Smooth muscle cell of the brain vasculature (primary cell): ENCODE measurements at regions not wholly inside any gene's neighbourhood (a gene's known extent, or its start where the extent isn't known, plus 50 kb on each side); places are given as distances from the start of the nearest gene placed in this dataset.

Source experiments
- DNase-seq: peaks from one replicate; pipeline ENCODE4 v3.0.0-alpha.2; 2012; ENCODE audit warnings: low read depth, low spot score

- DNase-seq = no peak
Measured at GRCh38 chr3:21357241-21357640, 393.8 kb downstream of the ZNF385D start.

GRCh38 chr3:21356402-21356801 is 394.6 kb downstream of the ZNF385D start:
- no peak for DNase-seq

DNA sequence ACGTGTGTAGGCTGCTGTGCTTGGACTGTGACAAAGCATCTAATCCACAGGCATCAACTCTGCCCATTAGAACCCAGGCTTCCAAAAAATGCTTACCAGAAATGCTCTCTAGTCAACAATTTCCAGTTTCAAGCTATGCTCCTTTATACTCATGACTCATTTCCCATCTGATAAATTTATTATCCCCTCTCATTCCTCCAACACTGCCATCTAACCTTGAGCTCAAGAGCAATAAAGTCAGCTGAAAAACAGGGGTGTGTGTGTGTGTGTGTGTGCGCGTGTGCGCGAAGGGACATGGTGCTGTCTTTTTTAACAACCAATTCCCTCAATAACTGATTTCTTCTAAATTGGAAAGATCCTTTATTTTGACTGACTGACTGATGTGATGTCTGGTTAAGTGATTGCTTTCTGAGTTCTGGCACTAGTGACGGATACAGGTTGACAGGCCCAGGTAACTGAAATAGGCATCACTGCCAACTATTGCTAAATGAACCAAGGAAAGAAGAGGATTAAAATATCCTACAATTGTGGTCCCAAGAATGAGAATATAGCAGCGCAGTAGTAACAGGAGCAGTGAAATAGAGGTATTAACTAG is 405.5 kb downstream of the ZNF385D start:
- DNase-seq = no peak

DNA sequence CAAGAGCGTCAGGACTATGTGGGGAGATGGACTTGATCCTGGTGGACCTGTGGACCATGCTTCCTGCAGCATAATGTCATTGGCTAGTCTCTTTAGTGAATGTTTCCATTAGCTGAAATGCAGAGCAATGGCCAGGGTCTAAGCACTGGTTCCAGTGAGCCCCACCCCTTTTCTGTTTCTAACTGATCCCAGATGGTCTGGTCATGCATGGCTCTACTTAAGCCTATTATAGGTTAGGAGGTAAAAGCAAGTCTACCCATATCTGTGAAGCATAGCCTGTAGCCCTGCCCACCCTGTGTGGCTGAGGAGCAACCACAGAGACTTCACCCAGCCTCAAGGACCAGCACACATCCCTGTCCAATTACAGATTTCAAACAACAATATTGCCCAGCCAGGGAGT is 419.2 kb downstream of the ZNF385D start:
- no peak for DNase-seq

- DNase-seq = no peak
Measured at GRCh38 chr3:21331321-21331720, 419.7 kb downstream of the ZNF385D start.

GRCh38 chr3:21330293-21330692 is 420.7 kb downstream of the ZNF385D start:
- DNase-seq = no peak

DNA sequence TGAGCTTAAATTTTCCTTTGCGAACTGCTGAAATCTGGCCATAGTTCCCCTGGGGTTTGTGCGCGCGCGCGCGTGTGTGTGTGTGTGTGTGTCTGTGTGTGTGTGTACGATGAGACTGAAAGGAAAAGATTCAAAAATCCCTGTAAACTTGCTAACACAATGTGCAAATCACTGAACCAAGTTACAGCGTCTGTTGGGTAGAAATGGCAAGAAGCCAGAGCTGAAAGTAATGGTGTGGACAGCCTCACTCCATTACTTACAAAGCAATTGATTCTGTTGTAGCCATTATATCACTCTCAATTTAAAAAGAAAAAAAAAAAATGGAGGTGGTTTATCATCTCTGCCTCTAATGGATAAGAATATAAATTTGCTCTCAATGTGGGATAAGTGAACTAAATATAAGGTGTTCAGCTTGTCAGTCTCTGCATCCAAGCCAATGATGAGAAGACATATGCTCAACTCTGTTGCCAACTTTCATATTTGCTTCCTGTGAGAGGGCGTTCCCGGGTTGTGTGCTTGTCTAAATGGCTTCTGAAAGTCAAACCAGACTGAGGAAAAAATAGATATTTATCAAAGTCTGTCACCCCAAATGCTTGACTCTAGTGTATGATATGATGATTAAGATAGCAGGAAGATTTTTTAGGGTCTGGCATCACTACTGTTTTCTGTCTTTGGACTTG is 422.2 kb downstream of the ZNF385D start:
- no peak for DNase-seq

DNA sequence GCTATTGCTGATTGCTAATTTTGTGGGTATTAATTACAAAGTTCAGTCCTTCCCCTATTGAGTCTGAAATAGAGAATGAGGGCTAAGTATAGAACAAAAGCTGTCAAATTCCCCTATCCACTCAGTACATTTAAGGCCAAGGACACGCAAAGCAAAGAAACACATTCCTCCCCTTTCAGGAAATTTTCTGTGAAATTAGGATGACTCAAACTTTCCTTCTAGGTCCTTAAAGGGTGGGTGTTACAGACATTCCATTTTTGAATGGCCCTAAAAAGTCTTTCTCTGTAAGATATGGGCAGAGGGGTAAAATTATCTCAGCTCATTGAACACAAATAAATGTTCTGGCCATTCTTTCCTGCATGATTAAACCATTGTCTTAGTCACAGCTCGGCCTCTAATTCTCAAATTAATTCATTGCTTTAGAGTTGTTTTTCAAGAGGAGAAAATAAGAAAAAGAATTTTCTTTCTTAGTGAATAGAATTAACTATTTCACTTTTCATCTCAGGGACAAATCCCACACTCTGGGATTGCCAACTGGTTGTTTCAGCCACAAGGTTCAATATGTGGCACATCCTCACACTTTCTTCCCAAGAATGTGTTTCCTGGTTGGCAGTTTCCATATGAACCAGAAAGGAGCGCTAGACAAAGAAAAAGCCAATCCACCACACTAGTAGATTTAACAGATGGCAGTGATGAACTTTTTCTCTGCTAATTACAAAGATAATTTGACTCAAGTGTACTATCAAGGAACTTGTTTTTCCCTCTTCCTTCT is 424.1 kb downstream of the ZNF385D start:
- no peak for DNase-seq

- no peak for DNase-seq
Measured at GRCh38 chr3:21314688-21315087, 436.3 kb downstream of the ZNF385D start.

GRCh38 chr3:21310891-21311290 is 440.1 kb downstream of the ZNF385D start:
- no peak for DNase-seq

DNA sequence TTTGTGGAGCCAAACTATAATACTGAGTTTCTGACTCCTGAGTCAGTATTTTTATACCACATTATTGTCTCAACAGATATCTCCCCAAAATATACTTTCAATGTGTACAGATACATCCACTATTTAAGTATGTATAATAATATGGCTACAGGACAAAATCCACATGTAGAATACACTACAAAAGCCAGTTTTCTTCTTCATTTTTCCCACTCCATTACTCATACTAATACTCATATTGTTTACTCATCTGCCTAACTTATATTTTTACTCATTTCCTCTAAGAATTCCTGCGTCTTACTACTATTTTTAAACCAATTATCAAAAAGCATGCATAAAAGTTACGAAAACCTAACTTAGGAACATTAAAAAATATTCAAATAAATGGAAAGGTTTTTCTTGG is 440.8 kb downstream of the ZNF385D start:
- no peak for DNase-seq

- no peak for DNase-seq
Measured at GRCh38 chr3:21297304-21297703, 453.7 kb downstream of the ZNF385D start.

GRCh38 chr3:21294768-21295167 is 456.2 kb downstream of the ZNF385D start:
- DNase-seq = no peak

DNA sequence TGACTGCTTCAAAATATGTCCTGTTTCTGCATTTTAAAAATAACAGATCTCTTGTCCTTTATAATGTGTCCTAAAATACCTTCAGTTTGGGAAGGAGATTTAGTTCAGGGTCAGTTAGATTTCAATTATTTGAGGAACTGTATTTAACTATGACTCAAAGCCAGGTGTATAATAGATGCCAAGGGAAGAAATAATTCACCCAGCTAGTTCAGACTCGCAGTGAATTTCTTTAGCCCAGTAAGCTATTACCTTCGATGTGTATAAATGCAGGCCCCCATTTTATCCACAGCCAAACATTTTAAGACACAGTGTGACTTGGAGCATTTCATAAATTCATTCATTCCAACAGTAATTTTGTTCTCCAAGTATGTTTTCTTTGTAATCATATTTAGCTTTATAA is 458.0 kb downstream of the ZNF385D start:
- DNase-seq = no peak

DNA sequence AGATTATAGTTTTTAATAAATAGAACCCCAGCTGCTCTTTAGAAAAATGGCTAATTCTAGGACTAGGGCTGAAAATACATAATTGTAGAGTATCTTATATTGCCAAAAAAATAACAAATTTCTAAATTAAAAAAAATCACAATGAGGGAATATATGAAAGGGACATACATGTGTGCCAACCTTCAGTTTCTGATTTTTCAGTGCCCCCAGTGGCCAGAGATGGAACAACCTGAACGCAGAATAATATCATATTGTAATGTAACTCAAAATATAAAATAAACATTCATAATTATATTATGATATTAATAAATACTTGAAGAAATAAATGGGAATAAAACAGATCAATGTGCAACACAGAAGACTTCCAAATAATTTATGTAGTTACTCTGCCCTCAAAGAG is 460.5 kb downstream of the ZNF385D start:
- DNase-seq = no peak

GRCh38 chr3:21274079-21274571 is 476.9 kb downstream of the ZNF385D start:
- DNase-seq = no peak

GRCh38 chr3:21273259-21274025 is 477.6 kb downstream of the ZNF385D start:
- DNase-seq = no peak

DNA sequence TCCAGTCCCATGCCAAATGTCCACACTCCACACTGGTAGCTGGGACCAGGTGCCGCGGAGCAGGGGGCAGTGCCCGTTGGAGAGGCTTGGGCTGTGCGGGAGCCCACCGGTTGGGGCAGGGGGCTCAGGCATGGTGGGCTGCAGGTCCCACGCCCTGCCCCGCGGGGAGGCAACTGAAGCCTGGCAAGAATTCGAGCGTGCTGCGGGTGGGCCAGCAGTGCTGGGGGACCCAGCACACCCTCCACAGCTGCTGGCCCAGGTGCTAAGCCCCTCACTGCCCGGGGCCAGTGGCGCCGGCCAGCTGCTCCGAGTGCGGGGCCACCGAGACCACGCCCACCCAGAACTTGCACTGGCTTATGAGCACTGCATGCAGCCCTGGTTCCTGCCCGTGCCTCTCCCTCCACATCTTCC is 479.4 kb downstream of the ZNF385D start:
- no peak for DNase-seq

- no peak for DNase-seq
Measured at GRCh38 chr3:21269882-21270281, 481.1 kb downstream of the ZNF385D start.

DNA sequence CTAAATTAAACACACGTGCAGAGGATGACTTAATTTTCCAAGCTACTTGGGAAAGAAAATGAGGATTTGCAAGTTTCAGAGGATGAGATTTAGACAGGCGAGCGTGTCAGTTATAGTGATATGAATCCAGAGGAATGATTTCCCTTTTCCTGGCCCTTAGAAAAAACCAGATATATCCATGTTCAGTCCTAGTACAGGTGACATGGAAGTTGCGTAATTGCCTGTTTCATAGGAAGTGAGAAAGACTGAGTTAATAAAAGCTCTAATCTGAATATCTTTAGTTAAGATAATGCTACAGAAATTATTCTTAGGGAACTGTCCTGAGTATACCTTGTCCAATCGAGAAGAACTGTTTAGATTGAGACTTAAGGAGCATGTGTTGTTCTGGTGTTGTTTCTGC is 490.5 kb downstream of the ZNF385D start:
- DNase-seq = no peak

DNA sequence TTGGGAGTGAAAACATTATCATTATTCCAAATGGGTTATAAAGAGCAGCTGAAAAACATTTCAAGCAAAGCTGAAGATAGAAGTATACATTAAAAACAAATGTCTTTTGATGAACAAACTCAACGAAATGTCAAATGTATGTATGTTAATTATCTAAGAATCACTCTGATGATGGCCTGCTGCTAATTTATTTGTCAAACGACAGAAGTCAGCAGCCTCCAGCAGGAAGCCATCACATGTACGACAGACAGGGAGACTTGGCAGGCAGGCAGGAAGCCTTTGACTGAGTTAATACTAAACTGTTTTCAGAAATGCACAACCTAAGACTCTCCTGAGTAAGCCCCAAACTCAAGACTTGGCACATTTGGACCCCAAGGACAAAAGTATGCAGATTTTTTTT is 491.1 kb downstream of the ZNF385D start:
- no peak for DNase-seq

- DNase-seq = no peak
Measured at GRCh38 chr3:21256932-21257331, 494.1 kb downstream of the ZNF385D start.
